Stomach (tissue), 4 donors: ENCODE measurements at regions not wholly inside any gene's neighbourhood (a gene's known extent, or its start where the extent isn't known, plus 50 kb on each side); places are given as distances from the start of the nearest gene placed in this dataset.

Source experiments
- POLR2AphosphoS5 ChIP-seq, 3 donors: sonication (generic); formaldehyde crosslinking; IDR thresholded peaks; one replicate each; pipeline ENCODE4 v1.6.1; 2016; ENCODE audit warnings: antibody characterized with exemption in 3 of 3
- TF ChIP-seq, protein P1 (sequence below), 7 experiments: fragments of 450-650 bp in 4 of 7; fragments of 200-600 bp in 3 of 7; sonication (generic) in 3 of 7; IDR thresholded peaks; one replicate each; pipeline ENCODE4 v1.5.1; 2016 to 2019; ENCODE audit warnings: antibody characterized with exemption in 7 of 7, control low read depth in 2 of 7, mild to moderate bottlenecking in 1 of 7

DNA sequence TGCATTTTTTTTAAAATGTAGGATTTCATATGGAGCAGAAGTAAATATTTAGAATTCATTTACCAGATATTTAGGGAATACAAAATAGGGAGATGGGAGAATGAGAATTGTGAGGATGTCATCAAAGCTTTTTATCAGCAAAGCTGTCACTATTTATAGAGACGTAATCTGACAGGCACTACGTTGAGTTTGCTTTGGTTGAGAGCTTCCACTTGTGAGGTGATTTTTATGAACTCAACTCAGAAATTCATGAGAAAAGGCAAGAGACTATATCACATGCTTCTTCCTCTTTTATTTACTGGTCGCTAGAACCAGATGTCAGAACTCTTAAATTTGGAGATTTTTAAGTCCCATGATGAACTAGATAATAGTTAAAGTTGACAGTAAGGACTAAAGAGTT, 211.2 kb downstream of the GBA3 start:
- TF ChIP-seq POLR2AphosphoS5 (IDR thresholded peaks at IDR 0.05): no peak
- TF ChIP-seq, protein P1, sequence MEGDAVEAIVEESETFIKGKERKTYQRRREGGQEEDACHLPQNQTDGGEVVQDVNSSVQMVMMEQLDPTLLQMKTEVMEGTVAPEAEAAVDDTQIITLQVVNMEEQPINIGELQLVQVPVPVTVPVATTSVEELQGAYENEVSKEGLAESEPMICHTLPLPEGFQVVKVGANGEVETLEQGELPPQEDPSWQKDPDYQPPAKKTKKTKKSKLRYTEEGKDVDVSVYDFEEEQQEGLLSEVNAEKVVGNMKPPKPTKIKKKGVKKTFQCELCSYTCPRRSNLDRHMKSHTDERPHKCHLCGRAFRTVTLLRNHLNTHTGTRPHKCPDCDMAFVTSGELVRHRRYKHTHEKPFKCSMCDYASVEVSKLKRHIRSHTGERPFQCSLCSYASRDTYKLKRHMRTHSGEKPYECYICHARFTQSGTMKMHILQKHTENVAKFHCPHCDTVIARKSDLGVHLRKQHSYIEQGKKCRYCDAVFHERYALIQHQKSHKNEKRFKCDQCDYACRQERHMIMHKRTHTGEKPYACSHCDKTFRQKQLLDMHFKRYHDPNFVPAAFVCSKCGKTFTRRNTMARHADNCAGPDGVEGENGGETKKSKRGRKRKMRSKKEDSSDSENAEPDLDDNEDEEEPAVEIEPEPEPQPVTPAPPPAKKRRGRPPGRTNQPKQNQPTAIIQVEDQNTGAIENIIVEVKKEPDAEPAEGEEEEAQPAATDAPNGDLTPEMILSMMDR (IDR thresholded peaks at IDR 0.05): no peak
